ENCODE measurements at regions not wholly inside any gene's neighbourhood (a gene's known extent, or its start where the extent isn't known, plus 50 kb on each side); places are given as distances from the start of the nearest gene placed in this dataset.

DNA sequence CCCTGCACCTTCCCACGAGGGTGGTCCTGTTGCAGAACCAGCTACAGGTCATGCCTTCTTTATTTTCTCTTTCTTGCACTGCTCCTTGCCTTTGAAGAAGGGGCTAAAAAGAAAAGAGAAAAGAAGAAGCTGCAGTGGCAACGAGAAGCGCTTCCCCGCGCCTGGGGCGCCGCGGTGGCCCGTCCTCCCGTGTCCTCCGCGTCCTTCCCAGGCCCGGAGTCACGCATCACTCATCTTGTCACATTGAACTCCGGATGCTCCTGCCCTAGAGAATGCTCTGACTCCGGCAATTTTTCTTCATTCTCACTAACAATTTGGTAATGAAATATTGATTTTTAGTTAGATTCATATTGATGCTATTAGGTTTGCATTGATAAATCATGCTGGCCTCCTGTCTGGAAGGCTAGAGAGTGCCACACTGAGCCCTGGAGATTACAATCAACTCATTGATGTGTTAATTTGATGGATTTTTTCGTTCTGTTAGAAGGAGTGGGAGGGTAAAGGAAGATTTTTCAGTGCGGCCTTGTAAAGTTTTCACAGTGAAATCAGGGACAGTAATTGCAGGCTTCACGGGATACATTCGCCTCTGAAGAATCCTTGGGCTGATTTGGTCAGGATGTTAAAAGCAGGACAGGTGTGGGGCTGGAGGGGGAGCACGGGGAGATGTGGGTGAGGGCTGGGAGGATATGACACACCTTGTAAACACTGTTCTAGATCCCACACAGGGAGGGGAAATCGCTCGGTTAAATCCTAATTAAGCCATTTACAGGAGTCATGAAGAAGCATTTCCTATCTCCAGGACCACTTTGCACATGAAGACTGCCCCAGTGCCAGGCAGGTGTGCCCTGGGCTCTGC, 349.3 kb downstream of the ZNF516 start:
- TF ChIP-seq, protein P1, sequence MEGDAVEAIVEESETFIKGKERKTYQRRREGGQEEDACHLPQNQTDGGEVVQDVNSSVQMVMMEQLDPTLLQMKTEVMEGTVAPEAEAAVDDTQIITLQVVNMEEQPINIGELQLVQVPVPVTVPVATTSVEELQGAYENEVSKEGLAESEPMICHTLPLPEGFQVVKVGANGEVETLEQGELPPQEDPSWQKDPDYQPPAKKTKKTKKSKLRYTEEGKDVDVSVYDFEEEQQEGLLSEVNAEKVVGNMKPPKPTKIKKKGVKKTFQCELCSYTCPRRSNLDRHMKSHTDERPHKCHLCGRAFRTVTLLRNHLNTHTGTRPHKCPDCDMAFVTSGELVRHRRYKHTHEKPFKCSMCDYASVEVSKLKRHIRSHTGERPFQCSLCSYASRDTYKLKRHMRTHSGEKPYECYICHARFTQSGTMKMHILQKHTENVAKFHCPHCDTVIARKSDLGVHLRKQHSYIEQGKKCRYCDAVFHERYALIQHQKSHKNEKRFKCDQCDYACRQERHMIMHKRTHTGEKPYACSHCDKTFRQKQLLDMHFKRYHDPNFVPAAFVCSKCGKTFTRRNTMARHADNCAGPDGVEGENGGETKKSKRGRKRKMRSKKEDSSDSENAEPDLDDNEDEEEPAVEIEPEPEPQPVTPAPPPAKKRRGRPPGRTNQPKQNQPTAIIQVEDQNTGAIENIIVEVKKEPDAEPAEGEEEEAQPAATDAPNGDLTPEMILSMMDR (conservative IDR thresholded peaks at IDR 0.05; ENCODE audit: low read length): no peak
- TF ChIP-seq EZH2phosphoT487 (IDR thresholded peaks at IDR 0.05; ENCODE audit: borderline replicate concordance, low read depth, low read length): no peak
